ENCODE measurements at regions not wholly inside any gene's neighbourhood (a gene's known extent, or its start where the extent isn't known, plus 50 kb on each side); places are given as distances from the start of the nearest gene placed in this dataset.

DNA sequence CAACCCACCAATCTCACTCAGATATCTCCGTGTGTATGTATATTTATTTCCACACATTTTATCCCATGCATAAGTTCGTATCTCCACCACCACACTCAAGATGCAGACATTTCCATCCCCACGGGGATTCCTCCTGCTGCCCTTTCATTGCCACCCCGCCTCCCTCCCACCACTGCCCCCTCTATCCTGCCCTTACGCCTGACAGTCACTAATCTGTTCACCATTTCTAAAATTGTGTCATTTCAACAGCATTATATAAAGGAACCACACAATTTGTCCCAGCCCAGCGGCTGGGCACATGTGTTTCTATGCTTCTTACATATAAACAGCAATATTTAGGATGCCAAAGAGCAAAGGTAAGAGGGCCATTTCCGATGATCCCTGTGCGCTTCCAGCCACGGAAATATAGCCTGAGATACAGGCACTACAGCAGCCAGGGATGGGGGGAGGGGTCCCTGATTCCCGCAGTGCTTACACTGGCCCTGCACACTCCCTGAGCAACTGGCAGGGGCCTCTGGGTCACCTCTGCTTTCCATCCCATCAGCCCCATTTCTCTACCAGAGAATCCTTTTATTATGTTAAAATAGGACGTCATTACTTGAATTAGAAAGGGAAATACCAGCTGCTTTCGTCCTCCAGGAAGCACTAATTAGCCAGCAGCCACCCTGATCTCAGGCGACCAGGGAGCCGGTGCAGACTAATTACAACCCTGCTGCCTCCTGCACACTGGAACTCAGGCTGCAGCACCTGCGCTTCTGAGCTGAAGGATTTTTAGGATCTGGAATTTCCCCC, 372.0 kb upstream of the ATP10A start:
- TF ChIP-seq EP300 (IDR thresholded peaks at IDR 0.05) (no peak), CTCF (IDR thresholded peaks at IDR 0.05) (no peak)
